Stimulated activated CD8-positive, alpha-beta memory T cell treated with anti-CD3 and anti-CD28 coated beads, Interleukin-7, amount 100 ng/mL, for 48 hours (primary cell): ENCODE measurements at regions not wholly inside any gene's neighbourhood (a gene's known extent, or its start where the extent isn't known, plus 50 kb on each side); places are given as distances from the start of the nearest gene placed in this dataset.
"Not testable (repeated sequence)": the region's sequence is repeated elsewhere in the genome, so short reads cannot be mapped to it uniquely, and the experiment has no call there.

Experiments
- DNase-seq, 2 donors: peaks; one replicate each; pipeline ENCODE4 v3.0.0-alpha.2; 2020; ENCODE audit warnings: low read depth in 1 of 2; ENCODE audit errors: extremely low read depth in 1 of 2

GRCh38 chr18:10329101-10329500 lies 125.3 kb upstream of the APCDD1 start:
- DNase-seq = no peak

- no peak for DNase-seq
Observed at GRCh38 chr18:10330428-10330827, 124.0 kb upstream of the APCDD1 start.

- no peak for DNase-seq
Observed at GRCh38 chr18:10332452-10332851, 122.0 kb upstream of the APCDD1 start.

DNA sequence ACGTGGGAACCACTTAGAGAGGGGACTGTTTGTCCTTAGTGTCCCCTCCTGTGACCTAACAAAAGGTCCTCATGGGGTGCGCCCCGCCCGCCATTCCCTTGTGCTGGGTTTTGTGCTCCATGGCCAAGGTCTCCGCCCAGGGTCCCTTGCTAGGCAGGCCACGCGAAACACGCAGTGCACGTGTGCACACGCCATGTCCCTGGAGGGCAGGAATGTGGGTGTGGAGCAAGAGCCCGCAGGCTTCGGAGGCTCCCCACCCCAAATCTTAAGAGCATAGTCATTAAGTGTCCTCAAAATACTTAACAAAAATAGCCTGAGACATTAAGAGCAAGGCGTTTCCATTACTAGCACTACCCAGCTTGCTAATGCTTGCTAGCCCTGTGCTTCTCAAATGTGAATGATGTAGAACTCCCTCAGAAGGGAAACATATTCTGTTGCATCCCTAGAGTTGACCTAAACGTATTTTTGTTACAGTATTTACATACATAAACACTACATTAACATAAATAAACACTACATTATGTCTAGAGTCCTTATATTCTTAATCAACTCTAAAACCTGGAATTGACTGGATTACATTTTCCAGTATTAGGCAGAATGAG lies 117.6 kb upstream of the APCDD1 start:
- no peak for DNase-seq

DNA sequence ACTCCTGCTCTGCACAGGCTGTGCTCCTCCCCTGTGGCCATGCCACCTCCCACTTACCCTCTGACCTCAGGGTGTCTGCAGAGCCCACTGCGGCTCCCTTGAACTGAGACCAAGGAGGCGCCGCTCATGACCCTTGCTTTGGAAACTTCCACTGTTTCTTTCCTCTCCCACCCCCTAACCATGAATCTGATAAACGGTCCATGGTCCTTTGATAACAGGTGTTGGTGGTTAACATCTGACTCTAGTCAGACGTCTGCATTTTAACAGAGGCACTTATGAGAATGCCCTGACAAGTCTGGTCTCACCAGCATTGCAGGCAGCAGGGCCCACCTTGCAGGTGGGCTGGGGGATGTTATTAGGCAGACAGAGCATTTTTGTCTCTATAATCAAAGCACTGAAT lies 113.6 kb upstream of the APCDD1 start:
- no peak for DNase-seq

- DNase-seq = no peak
Observed at GRCh38 chr18:10343778-10344177, 110.7 kb upstream of the APCDD1 start.

DNA sequence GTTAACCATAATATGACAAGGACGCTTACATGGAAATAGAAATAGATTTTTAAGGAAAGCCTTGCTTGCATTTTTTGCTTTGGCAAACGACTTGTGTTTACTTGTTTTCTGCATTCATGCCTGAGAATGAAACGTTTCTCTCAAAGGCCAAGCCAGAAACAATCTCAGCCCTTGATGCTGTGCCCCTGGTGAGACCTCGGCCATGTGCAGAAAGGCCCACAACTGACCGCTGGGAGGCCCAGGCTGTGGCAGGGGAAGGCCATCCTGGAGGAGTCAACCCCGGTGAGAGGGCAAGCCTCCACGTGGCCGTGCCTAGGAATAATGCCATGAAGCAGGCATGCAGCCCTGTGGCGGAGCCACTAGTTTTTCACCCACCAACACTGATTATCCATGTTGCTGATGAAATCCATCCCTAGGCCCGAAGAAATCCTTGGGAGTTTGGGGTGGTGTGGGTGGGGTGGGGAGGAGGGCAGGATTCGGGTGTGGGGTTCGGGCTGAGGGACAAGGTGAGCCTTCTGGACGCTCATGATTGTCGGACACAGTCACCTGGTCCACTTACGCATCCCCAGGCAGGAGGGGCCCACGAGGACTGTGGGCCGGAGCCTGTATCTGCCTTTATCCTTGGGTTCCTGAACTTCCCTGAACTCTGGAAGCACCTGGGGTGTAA lies 107.6 kb upstream of the APCDD1 start:
- DNase-seq = no peak

DNA sequence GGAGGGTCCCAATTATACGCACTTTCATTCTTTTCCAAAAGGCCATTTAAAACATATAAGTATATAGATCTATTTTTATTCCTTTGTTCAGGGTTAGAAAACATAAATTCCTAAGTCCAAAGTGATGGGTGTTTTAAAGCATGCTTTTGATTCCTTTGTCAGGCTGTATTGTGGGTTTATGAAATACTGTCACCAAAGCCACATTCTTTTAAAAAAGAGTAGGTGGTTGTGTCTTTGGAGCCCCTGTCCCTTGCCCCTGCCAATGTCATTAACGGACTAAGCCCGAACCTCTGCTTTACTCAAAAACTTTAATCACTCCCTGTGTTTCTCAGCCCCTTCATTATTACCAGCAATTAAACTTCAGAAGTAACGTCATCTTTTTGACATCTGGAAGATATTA lies 104.9 kb upstream of the APCDD1 start:
- DNase-seq = no peak

GRCh38 chr18:10350661-10351060 lies 103.8 kb upstream of the APCDD1 start:
- DNase-seq = no peak

- DNase-seq = no peak
Observed at GRCh38 chr18:10351219-10351818, 103.1 kb upstream of the APCDD1 start.

GRCh38 chr18:10351858-10352257 lies 102.6 kb upstream of the APCDD1 start:
- no peak for DNase-seq

GRCh38 chr18:10352671-10353070 lies 101.8 kb upstream of the APCDD1 start:
- no peak for DNase-seq

DNA sequence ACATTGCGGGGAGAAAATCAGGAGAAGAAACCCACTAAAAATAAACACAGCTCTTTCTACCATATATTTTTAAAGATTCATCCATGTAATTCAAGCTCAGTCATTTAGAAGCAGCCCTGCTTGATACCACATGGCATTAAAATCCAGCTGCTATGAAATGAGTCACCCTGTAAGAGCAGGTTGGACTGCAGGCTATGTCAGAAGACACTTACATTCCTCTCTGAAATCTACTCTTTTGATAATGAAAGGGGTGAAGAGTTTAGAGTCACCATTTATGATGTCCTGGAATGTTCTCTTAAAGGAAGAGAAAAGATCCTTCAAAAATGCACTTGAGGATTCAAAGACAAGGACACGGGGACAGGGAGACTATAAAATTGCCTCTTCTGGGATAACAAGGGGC lies 100.6 kb upstream of the APCDD1 start:
- no peak for DNase-seq

DNA sequence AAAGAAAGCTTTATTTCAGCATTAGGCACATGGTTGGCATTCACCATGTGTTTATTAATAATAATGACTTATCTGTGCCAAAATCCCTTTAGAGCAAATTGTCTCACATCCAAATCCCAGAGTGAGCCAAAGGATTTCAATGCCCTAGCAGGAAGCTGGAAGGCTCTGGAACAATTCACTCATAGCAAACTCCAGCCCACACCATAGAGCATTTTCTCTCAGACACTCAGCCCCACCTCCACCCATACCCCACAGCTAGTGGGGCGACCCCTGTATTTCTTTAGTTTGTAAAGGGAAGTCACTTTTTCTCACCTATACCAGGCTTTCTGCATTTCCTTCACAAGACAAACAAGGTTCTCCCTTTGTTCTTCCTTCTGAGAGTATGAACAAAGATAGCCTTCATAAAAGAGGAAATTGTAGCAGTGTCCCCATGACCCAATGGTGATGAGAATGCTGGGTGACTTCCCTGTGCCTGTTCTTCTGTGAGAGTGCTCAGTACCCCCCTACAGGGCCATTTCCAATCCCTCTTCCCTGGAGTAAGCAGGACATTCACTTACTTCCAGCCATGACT lies 100.1 kb upstream of the APCDD1 start:
- DNase-seq = no peak

DNA sequence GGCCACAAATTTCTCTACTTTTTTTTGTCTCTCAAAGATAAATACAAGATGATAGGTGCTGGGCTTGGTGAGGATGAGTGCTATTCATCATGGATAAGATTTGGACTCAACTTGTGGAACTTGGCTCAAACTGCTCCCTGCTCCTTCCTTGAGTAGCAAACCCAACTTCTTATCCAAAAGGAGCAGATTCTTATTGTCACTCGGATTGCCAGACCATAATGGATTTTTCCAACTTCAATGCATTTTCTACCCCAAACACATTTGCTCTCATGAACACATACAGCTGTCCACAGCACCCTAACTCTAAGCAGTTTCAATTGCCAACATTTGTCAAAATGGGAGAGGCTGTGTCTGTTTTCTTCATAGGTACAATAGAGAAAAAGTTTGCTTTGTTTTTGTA lies 99.5 kb upstream of the APCDD1 start:
- DNase-seq = no peak

DNA sequence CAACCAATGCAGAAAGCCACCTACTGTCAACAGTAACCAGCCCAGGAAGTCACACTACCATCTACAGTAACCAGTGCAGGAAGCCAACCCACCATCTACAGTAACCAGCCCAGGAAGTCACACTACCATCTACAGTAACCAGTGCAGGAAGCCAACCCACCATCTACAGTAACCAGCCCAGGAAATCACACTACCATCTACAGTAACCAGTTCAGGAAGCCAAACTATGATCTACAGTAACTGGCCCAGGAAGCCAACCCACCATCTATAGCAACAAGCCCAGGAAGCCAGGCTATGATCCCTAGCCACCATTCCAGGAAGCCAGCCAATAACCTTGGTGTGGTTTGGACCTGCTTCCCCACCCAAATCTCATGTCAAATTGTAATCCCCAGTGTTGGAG lies 97.4 kb upstream of the APCDD1 start:
- DNase-seq = not testable (repeated sequence)

DNA sequence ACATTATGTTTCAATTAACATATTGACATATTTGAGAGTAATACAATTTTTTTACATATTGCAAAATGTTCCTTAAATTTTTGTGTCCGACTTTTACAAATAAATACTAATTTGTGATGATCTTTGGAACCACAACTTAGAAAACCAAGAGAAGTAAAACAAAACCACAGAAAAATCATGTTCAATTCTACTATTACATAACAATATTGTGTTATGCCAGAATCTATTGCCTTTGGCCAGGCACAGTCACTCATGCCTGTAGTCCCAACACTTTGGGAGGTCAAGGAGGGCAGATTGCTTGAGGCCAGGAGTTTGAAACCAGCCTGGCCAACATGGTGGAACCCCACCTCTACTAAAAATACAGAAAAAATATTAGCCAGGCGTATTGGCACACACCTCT lies 92.8 kb upstream of the APCDD1 start:
- DNase-seq = no peak

- no peak for DNase-seq
Observed at GRCh38 chr18:10365021-10365500, 89.4 kb upstream of the APCDD1 start.

- no peak for DNase-seq
Observed at GRCh38 chr18:10365901-10366300, 88.5 kb upstream of the APCDD1 start.

GRCh38 chr18:10367836-10368235 lies 86.6 kb upstream of the APCDD1 start:
- DNase-seq = no peak

GRCh38 chr18:10368456-10369453 lies 85.7 kb upstream of the APCDD1 start:
- DNase-seq = no peak
